ENCODE measurements at regions not wholly inside any gene's neighbourhood (a gene's known extent, or its start where the extent isn't known, plus 50 kb on each side); places are given as distances from the start of the nearest gene placed in this dataset.

GRCh38 chr6:56756791-56757587 is 114.3 kb upstream of the DST start:
- DNase-seq (ENCODE audit: extremely low read depth in 1 of 11, low read depth in 9 of 11, low spot score in 4 of 11), result no peak

GRCh38 chr6:56756219-56756789 is 113.6 kb upstream of the DST start:
- no peak for DNase-seq (ENCODE audit: extremely low read depth in 1 of 11, low read depth in 9 of 11, low spot score in 4 of 11)

DNA sequence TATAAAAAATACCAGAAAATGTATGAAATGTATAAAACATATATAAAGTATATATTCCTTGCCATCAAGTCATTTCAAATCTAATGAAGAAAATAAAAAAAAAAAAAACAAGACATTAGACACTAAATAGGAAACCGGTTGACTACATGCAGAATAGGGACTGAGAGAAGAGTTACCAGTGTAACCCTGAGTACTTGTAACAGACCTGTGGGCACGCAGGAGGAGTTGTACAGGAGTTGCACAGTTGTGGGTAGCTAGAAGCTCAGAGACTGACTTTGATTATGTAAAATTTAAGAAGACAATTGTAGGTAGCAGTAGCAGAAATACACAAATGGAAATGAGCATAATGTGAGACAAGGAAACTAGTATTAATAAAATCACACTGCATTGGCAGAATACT is 112.4 kb upstream of the DST start:
- no peak for DNase-seq (ENCODE audit: extremely low read depth in 1 of 11, low read depth in 9 of 11, low spot score in 4 of 11)

DNA sequence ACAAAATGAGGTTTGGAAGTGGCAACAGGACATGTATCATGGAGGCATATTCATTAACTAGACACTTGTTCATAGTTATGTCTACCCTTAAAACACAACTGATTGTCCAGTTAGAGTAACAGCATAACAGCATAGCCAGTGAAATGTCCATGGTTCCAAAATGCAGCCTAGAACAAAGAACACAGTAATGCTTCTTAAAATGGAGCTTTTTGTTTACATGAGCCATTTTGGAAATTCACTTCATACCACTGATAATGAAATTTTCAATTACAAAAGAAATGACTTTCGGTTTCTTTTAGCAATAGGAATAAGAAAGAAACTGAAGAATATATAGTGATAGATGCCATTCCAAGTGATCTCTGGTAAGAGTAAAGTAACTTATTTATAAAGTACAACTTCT is 111.1 kb upstream of the DST start:
- DNase-seq (ENCODE audit: extremely low read depth in 1 of 11, low read depth in 9 of 11, low spot score in 4 of 11), result no peak

DNA sequence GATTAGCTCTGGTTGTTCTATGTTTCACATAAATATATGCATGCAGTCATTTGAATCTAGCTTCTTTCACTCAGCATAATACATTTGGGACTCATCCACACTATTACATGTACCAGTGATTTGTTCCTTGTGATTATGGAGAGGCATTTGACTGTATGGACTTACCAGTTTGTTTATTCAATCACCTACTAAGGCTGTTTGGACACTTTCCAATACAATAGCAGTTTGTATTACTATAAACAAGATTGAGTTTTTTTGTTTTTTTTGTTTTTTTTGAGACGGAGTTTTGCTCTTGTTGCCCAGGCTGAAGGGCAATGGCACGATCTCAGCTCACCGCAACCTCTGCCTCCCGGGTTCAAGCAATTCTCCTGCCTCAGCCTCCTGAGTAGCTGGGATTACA is 109.8 kb upstream of the DST start:
- DNase-seq (ENCODE audit: extremely low read depth in 1 of 11, low read depth in 9 of 11, low spot score in 4 of 11), result no peak

DNA sequence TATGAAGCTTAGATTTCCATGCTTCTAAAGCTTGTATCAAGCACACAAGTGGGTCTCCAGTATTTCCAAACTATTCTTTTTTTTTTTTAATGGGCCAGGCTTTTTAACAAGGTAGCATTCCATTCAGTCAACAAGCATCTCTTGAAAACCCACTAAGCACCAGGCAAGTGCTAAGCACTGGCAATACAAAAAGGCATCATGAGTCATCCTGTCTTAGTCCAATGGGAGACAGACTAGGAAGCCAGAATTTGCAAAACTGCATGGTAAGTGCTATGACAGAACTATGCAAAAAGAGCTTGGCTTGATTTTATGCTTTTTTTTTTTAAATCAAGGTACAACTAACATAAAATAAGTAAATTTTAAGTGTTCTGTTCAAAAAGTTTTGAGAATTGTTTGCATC is 109.3 kb upstream of the DST start:
- no peak for DNase-seq (ENCODE audit: extremely low read depth in 1 of 11, low read depth in 9 of 11, low spot score in 4 of 11)

- DNase-seq (ENCODE audit: extremely low read depth in 1 of 11, low read depth in 9 of 11, low spot score in 4 of 11), result no peak
Measured at GRCh38 chr6:56751604-56752003, 108.9 kb upstream of the DST start.

- no peak for DNase-seq (ENCODE audit: extremely low read depth in 1 of 11, low read depth in 9 of 11, low spot score in 4 of 11)
Measured at GRCh38 chr6:56750686-56751085, 108.0 kb upstream of the DST start.

DNA sequence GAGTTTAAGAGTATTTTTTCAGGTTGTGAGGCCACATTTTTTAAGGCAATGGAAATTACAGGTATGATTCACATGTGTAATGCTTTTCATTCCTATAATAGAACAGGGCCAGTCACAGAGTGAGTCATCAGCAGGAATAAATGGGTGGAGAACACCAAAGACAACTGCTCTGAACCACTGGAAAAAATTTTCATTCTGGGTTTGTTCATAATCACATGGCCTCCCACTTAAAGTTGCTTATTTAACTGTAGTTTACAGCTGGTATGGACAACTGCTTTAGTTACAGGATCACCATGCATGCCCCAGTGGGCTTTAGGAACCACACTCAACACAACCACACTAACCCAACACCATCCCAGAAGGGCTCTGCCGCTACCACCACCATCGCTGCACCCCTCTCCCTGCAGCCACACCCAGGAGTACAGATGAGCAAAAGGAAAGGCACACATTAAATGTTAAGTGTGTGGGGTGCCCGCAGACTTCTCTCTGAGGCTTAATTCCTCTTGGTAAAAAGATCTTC is 107.0 kb upstream of the DST start:
- no peak for DNase-seq (ENCODE audit: extremely low read depth in 1 of 11, low read depth in 9 of 11, low spot score in 4 of 11)

DNA sequence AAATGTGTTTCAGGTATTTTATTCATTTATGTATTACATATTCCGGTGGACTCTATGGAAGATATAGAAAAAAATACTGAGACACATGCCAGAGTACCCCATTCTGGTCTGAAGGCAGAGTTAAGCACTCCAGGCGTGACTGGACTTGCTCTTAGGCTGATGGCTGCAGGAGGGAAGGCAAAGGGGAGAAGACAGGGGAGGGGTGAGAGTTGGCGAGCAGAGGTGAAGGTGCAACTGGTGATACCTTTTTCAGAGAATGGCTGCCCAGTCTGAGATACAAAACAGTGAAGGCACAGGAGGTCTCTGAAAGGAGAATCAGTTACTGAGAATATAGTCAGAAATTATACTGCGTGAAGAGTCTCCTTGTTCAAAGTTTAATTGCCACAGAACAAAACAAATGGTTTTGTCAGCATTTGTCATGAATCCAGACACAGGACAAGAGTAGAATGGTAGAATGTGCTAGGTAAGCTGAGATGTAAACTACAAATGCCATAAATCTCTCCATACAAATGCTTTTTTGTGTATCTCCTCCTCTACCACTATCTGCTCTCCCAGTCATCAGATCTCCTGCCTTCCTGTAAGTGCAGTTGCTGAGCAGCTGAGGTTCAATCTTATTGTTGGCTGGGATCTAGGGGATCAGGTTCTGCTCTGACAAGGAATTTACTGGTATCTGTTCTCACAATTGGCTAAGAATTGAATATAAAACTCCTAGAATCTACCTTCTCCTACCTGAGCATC is 104.2 kb upstream of the DST start:
- DNase-seq (ENCODE audit: extremely low read depth in 1 of 11, low read depth in 9 of 11, low spot score in 4 of 11), result no peak

- DNase-seq (ENCODE audit: extremely low read depth in 1 of 11, low read depth in 9 of 11, low spot score in 4 of 11), result no peak
Measured at GRCh38 chr6:56745971-56746370, 103.3 kb upstream of the DST start.

- DNase-seq (ENCODE audit: extremely low read depth in 1 of 11, low read depth in 9 of 11, low spot score in 4 of 11), result no peak
Measured at GRCh38 chr6:56745081-56745480, 102.4 kb upstream of the DST start.

GRCh38 chr6:56744528-56744927 is 101.8 kb upstream of the DST start:
- DNase-seq (ENCODE audit: extremely low read depth in 1 of 11, low read depth in 9 of 11, low spot score in 4 of 11), result no peak

DNA sequence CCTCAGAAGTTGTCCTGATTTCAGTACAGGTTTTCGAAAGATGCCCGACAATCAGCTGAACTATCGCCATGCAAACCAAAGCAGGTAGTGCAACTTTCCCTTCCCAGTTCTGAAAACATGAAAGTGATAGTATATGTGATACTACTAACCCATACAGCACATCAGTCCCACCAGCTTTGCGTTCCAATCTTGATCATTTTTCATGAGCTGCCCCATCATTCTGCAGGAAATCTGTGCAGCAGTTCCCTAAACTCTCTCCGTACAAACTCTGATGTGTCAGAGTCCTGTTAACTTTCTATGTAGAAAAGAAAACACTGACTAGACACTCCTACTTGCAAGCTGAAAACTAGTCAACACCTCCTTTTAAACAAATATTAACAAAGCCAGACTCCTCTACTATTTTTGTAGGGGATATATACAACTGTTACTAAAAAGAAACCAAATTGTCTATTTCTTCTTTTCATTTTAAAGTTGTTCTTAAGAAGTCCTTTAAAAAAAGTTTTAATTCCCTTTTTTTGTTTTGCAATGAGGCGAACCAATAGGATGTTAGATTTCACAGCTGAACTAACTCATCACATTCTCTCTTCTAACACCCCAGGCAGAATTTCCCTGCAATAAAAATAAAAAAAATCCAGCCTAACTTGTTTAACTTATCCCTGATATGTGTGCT is 99.6 kb upstream of the DST start:
- DNase-seq (ENCODE audit: extremely low read depth in 1 of 11, low read depth in 9 of 11, low spot score in 4 of 11), result peak in 1 of 11 donors; percentile 7

GRCh38 chr6:56741472-56741871 is 98.8 kb upstream of the DST start:
- DNase-seq (ENCODE audit: extremely low read depth in 1 of 11, low read depth in 9 of 11, low spot score in 4 of 11), result no peak

DNA sequence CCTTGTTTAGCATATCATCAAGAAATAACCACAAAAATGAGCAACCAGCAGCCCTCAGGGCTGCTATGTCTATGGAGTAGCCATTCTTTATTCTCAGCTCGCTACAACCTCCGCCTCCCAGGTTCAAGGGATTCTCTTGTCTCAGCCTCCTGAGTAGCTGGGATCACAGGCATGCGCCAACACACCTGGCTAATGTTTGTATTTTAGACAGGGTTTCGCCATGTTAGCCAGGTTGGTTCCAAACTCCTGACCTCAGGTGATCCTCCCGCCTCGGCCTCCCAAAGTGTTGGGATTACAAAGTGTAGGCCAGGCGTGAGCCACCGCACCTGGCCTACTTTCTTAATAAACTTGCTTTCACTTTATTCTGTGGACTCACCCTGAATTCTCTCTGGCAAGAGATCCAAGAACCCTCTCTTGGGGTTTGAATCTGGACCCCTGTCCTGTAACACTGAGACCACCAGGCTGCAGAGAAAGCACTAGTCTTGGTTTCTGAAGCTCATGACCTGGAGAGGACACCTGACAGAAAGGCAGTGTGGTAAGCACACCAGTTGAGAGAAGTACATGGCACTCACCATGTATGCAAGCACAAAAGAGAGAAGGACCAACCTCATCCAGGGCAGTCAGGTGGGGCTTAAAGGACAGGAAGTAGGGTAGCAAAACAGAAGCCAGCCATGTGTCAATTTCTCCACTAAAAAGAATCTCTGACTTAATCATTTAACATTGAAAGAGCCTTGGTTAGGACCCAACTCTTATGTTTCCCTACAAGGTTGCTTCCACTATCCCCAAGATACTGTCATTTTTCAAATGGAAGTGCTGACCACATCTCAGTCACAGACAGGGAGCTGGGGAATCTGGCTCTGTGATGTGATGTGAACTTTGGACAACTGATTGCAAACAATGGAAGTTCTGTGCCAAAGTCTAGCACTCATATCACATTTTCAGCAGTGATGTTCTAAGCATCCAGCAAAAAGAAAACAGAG is 97.4 kb upstream of the DST start:
- no peak for DNase-seq (ENCODE audit: extremely low read depth in 1 of 11, low read depth in 9 of 11, low spot score in 4 of 11)

- no peak for DNase-seq (ENCODE audit: extremely low read depth in 1 of 11, low read depth in 9 of 11, low spot score in 4 of 11)
Measured at GRCh38 chr6:56736804-56737203, 94.1 kb upstream of the DST start.

DNA sequence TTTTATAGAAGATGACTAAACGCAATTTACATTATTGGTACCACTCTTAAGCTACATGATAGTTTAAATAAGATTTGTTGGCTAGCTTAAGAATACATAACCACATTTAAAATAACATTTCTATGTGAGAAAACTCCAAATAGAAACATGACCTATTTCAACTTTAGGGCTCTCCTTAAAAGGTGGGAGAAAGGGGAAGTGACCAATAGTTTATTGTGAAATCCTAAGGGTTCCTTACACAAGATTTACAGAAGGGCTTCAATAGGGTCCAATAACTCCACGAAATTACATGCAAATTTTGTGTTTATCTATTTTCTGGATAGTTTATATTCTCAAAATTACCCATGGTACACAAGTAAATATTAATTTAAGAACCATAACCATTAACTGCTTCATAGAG is 91.6 kb upstream of the DST start:
- no peak for DNase-seq (ENCODE audit: extremely low read depth in 1 of 11, low read depth in 9 of 11, low spot score in 4 of 11)
